GM18951 (cell line): ENCODE measurements at regions not wholly inside any gene's neighbourhood (a gene's known extent, or its start where the extent isn't known, plus 50 kb on each side); places are given as distances from the start of the nearest gene placed in this dataset.
"Not testable (repeated sequence)": the region's sequence is repeated elsewhere in the genome, so short reads cannot be mapped to it uniquely, and the experiment has no call there.

Experiments used
- POLR2A ChIP-seq: IDR thresholded peaks from 4 replicates; pipeline ENCODE4 v1.6.1; 2011; ENCODE audit warnings: mild to moderate bottlenecking; ENCODE audit not compliant: insufficient read length, insufficient read depth; ENCODE audit errors: extremely low read depth
- in situ Hi-C: fragments of 300-500 bp; cut with MboI; formaldehyde crosslinking; loops from one replicate; pipeline ENCODE4 v1.12.0; 2022; ENCODE audit warnings: low sequenced_read_pairs, mixed read lengths, inconsistent platforms; ENCODE audit not compliant: unreplicated experiment

DNA sequence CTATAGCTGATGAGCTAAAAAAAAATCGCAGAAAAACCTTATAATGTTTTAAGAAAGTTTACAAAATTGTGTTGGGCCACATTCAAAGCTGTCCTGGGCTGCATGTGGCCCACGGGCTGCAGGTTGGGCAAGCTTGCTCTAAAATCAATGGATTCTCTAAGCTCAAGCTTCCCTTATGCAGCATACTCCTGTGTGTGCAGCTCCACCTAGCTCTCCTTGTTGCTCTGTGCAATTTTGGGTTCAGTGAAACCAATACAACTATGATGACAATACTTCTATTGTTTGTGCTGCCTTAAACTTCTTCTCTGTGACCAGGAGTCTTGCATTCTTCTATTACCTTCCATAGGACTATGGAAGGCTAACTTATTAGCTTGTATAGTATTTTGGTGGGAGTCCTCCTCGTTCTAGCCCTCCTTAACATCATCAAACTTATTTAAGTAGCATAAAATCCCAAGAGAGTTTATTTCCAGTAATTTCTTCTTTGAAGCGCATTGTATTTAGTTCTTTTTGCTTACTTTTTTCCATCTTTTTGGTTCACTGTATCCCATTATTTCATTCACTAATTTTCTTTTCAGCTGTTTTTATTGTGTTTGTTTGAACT lies 170.9 kb upstream of the SMIM30 start:
- in situ Hi-C loops = no loop called here
- TF ChIP-seq POLR2A = no peak

DNA sequence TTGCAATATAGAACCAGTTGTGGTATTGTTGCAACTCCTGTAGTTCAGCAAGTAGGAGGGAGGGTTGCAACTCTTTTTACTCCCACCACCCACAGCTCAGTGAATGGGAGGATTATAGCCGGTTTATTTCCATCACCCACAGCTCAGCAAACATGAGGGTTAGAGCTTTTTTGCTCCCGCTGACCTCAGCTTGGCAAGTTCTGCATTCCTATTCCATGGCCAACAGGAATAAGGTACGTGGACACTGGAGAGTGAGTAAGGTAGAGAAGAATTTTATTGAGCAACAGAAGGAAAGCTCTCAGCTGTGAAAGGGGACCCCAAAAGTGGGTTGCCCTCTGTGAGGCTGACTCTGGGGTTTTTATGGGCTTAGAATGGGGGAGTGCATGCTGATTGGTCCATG lies 167.1 kb upstream of the SMIM30 start:
- in situ Hi-C loops = no loop called here
- no peak for TF ChIP-seq POLR2A

DNA sequence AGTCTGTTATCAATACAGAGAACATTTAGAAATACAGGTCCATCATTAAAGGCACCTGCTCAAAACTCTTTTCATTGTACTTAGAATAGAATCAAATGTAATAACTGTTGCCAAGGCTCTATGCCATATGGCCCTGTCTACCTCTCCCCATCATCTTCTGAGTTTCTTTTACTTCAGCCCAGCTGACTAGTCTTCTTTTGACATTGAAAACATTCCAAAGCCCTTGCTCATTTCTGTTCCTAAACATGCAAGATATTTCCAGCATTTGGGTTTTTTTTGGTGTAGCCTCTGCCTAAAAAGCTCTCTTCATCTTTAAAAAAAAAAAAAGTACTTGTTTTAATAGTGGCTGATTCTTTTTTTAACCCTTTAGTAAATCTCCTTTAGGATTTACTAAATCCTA lies 165.5 kb upstream of the SMIM30 start:
- TF ChIP-seq POLR2A = no peak
- in situ Hi-C loops = no loop called here

DNA sequence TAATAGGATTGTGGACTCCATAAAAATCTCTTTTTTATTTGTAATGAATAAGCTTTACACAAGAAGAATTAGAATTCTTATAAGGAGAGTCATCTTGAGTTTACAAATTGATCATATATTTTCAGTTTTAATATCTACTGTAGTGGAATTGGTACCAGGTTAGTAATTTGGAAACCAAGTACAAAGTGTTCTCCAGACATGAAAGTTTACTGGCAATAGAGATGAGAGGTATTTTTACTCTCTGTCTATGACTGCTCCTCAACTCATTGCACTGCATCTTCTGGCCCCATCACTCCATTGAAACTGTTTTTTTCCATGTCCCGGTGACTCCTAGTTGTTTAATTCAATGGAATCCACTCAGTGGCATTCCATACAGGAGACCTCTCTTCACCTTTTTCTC lies 164.5 kb upstream of the SMIM30 start:
- TF ChIP-seq POLR2A = no peak
- in situ Hi-C loops = no loop called here

DNA sequence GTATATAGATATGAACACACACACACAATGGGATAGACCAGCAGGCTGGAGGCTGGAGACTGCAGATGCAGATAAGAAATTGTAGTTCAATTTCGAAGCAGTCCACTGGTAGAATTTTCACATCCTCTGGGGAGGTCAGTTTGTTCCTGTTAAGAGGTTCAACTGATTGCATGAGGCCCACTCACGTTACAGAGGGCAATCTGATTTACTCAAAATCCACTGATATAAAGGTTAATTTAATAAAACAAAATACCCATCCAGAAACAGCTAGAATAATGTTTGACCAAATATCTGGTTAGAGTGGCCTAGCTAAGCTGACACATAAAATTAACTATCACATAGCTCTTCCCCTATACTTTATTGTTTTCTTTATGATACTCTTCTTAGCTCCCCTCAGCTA lies 162.9 kb upstream of the SMIM30 start:
- TF ChIP-seq POLR2A = no peak
- in situ Hi-C loops = no loop called here

DNA sequence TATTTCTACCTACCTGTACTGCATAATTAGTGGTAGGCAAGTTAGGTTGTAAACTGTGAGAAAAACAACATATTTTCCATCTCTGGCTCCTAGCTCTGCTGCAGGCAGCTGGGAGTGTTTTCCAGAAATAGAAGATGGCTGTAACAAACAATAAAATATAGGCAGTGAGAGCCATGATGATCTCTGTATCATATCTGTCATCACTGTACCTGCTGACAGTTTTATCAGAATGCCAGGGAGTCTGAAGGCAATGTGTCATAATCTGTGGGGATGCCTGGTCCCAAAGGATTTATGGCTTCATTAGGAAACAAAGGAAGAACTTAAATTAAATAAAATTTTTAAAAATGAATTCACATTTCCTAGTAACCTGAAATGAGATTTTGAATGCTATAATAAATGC lies 160.9 kb upstream of the SMIM30 start:
- in situ Hi-C loops = no loop called here
- TF ChIP-seq POLR2A = no peak

DNA sequence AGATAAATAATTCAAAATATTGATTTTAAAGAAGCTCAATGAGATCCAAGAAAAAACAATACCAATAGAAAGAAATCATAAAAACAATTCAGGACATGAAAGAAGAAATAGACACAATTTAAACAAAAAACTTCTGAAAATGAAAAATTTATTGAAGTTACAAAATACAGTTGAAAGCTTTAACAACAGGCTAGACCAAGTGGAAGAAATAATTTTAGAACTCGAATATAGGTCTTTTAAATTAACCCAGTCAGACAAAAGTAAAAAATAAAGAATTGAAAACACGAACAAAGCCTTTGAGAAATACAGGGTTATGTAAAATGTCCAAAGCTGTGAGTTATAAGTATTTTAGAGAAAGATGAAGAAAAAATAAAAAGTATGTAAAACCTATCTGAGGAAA lies 152.4 kb upstream of the SMIM30 start:
- TF ChIP-seq POLR2A = no peak
- in situ Hi-C loops = no loop called here

DNA sequence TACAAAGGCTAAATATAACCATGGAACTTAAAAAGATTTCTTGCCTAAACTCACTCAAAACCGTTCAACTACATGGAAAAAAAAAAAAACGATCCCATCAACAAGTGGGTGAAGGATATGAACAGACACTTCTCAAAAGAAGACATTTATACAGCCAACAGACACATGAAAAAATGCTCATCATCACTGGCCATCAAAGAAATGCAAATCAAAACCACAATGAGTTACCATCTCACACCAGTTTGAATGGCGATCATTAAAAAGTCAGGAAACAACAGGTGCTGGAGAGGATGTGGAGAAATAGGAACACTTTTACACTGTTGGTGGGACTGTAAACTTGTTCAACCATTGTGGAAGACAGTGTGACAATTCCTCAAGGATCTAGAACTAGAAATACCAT lies 151.2 kb upstream of the SMIM30 start:
- in situ Hi-C loops = not testable (repeated sequence)

DNA sequence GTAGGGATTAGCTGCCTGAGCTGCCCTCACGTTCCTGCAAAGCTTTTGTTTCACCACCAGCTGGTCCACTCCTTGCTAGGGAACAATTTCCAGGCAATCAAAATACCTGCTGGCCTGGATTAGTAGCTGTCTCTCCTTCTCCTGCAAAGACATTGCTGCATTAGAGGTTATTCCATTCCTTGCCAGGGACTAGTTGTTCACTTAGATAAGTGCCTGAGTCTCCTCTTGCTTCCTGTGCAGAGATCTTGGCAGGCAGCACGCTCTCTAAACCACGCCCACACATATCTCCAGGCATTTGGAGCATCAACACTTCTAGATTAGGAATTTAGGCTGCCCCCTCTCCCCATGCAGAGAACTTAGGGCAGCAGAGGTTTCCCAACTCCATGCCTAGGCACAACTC lies 150.4 kb upstream of the SMIM30 start:
- no peak for TF ChIP-seq POLR2A
- in situ Hi-C loops = no loop called here

DNA sequence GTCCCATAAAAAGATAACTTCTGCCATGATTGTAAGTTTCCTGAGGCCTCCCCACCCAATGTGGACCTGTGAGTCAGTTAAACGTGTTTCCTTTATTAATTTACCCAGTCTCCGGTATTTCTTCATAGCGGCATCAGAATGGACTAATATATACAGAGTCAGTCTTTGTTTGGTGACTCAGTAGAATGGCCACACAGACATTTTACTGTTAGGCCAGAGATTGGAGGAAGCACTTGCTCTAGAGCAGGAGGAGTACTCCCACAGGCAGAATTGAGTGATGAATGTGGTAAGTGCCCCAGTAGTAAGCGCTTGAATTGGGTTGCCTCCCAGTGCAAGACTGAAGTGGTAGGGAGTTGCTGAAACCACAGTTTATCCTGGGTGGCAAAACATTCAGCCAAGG lies 149.5 kb upstream of the SMIM30 start:
- TF ChIP-seq POLR2A = no peak
- in situ Hi-C loops = no loop called here

DNA sequence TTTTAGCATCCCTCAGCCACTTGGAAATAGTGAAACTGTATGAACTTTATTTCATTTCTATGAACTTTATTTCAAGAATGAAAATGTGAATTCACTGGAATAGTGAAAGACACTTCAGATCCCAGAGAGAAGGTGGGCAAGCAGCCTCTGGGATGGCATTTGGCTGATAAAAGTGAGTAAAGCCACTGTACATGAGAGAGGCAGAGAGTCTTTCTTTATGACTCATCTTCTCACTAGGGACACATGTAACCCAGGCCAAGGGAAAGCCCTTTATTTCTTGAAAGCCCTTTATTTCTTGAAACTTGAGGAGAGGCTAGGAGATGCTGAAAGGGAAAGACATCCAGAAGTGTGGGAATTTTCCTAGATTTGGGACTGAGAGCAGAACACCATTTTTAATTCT lies 148.9 kb upstream of the SMIM30 start:
- TF ChIP-seq POLR2A = no peak
- in situ Hi-C loops = no loop called here

DNA sequence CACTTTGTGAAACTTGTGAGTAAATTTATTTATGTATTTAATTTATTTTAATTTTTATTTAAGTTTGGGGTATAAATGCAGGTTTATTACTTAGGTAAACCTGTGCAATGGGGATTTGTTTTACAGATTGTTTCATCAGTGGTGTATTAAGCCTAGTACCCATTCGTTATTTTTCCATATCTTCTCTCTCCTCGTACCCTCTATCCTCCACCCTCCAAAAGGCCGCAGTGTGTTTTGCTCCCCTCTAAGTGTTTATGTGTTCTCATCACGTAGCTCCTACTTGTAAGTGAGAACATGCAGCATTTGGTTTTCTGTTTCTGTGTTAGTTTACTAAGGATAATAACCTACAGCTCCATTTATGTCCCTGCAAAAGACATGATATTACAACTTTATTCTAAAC lies 145.4 kb upstream of the SMIM30 start:
- in situ Hi-C loops = no loop called here
- no peak for TF ChIP-seq POLR2A

DNA sequence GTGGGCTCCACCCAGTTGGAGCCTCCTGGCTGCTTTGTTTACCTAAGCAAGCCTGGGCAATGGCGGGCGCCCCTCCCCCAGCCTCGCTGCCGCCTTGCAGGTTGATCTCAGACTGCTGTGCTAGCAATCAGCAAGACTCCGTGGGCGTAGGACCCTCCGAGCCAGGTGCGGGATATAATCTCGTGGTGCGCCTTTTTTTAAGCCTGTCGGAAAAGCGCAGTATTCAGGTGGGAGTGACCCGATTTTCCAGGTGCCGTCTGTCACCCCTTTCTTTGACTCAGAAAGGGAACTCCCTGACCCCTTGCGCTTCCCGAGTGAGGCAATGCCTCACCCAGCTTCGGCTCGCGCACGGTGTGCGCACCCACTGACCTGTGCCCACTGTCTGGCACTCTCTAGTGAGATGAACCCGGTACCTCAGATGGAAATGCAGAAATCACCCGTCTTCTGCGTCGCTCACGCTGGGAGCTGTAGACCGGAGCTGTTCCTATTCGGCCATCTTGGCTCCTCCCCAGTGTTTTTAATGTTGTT lies 144.9 kb upstream of the SMIM30 start:
- in situ Hi-C loops = not testable (repeated sequence)

DNA sequence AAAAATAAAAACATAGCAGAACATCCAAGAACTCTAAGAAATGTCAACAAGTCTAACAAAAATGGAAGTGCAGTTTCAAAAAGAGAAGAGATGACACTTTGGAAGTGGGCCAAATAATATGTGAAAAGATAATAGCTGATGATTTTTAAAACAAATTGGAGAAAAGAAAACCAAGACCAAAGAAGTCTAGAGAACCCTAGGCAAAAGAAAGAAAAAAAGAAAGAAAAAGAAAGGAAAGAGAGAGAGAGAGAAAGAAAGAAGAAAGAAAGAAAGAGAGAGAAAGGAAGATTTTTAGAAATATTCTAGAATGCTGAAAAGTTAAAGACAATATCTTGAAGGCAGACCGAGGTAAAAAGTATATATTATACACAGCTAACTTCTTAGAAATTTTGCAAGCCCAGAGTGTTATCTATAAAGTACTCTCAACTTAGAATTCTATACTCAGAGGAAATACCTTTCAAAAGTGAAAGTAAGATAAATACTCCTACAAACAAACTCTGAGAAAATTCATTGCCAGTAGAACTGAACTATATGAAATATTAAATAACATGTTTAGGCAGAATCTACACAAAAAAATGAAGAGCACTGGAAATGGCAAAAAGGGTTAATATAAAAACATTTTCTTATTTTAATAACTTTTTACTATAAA lies 138.7 kb upstream of the SMIM30 start:
- TF ChIP-seq POLR2A = no peak
- in situ Hi-C loops = no loop called here

DNA sequence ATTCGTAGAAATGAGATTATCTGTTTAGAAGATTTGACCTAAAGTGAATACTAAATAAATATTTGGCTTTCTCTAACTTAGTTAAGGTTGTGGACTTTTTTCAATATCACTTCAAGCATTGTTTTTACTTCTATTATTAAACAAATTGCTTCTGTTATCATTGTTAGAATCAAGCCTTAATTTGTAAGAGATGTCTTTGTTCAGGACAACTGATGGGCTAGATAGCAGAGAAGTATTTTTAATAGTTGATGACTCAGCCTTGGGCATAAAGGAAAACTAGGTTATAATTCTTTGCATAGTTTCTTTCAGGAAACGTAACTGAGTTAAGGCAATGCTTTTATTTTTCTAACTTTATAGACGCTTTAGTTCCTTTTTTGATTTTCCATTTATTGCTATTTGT lies 128.8 kb upstream of the SMIM30 start:
- no peak for TF ChIP-seq POLR2A
- in situ Hi-C loops = no loop called here
